GM12878 (cell line): ENCODE measurements at regions not wholly inside any gene's neighbourhood (a gene's known extent, or its start where the extent isn't known, plus 50 kb on each side); places are given as distances from the start of the nearest gene placed in this dataset.

Source experiments
- ATAC-seq: fragments of 200-7000 bp; cut with Tn5 transposase; 3 replicates; pipeline ENCODE4 v1.9.1; 2020; ENCODE audit warnings: mild to moderate bottlenecking, moderate library complexity
- BruUV-seq: library from RNA; stranded (reverse); fragments of 400-500 nt; replicated peaks from 2 replicates; lab custom pipeline; 2021; lab: Mats Ljungman, UMichigan
- CTCF ChIA-PET: fragments of 300-600 bp; sonication (Branson Sonifier 250); formaldehyde crosslinking; extraction: SDS; loops from one replicate; lab custom pipeline; 2021; ENCODE audit warnings: inconsistent platforms; lab: Yijun Ruan, JAX
- POLR2A ChIA-PET: fragments of 350-600 bp; formaldehyde crosslinking; extraction: SDS; loops from one replicate; lab custom pipeline; 2021; ENCODE audit warnings: inconsistent platforms; lab: Charles Lee
- RAD21 ChIA-PET: fragments of 300-600 bp; sonication (Branson Sonifier 250); formaldehyde crosslinking; loops from one replicate; lab custom pipeline; 2023; ENCODE audit warnings: antibody characterized with exemption; ENCODE audit not compliant: unreplicated experiment; lab: Charles Lee
- SMC1A ChIA-PET: fragments of 300-600 bp; sonication (Branson Sonifier 250); formaldehyde crosslinking; loops from one replicate; lab custom pipeline; 2023; ENCODE audit not compliant: unreplicated experiment, uncharacterized antibody; lab: Charles Lee
- DNase-seq: peaks from one replicate; pipeline ENCODE4 v3.0.0-alpha.2; 2011; ENCODE audit warnings: low read depth, low spot score
- FAIRE-seq: peaks from 3 replicates; lab custom pipeline; 2011; peaks lifted over from hg19 to GRCh38; lab: Jason Lieb, UNC
- H2AFZ ChIP-seq: 2 replicates; pipeline ENCODE4 v1.6.0; 2011; ENCODE audit warnings: low read depth, low read length, control low read depth; ENCODE audit not compliant: control insufficient read depth
- H3K27ac ChIP-seq: 2 replicates; pipeline ENCODE4 v1.5.1; 2011; ENCODE audit warnings: control low read depth; ENCODE audit not compliant: control insufficient read depth, insufficient read depth
- H3K27me3 ChIP-seq, 2 experiments: replicated peaks in 1 of 2; 2 replicates each; pipeline versions ENCODE4 v1.6.0 to v1.6.1; 2011; ENCODE audit warnings: low read length in 1 of 2; ENCODE audit not compliant: control insufficient read depth in 2 of 2, insufficient read depth in 2 of 2
- H3K36me3 ChIP-seq, 2 experiments: 2 replicates each; pipeline ENCODE4 v1.5.1; 2011; ENCODE audit warnings: low read length in 1 of 2; ENCODE audit not compliant: control insufficient read depth in 2 of 2, insufficient read depth in 2 of 2
- H3K4me1 ChIP-seq: 2 replicates; pipeline ENCODE4 v1.6.1; 2011; ENCODE audit warnings: mild to moderate bottlenecking, low read length, moderate library complexity, mixed read lengths; ENCODE audit not compliant: control insufficient read depth, insufficient read depth
- H3K4me2 ChIP-seq: 2 replicates; pipeline ENCODE4 v1.6.0; 2011; ENCODE audit warnings: control low read depth; ENCODE audit not compliant: control insufficient read depth, insufficient read depth
- H3K4me3 ChIP-seq: fragments of 200-600 bp; sonication (generic); 2 replicates; pipeline ENCODE4 v1.5.1; 2016
- H3K79me2 ChIP-seq: 2 replicates; pipeline ENCODE4 v1.6.0; 2011; ENCODE audit warnings: low read length; ENCODE audit not compliant: control insufficient read depth, insufficient read depth
- H3K9ac ChIP-seq: 2 replicates; pipeline ENCODE4 v1.8.0; 2011; ENCODE audit warnings: low read length, control low read depth, mixed read lengths; ENCODE audit not compliant: control insufficient read depth, insufficient read depth
- H3K9me3 ChIP-seq: replicated peaks from 3 replicates; pipeline ENCODE4 v1.5.1; 2011; ENCODE audit warnings: mild to moderate bottlenecking, low read length; ENCODE audit not compliant: control insufficient read depth, insufficient read depth
- H4K20me1 ChIP-seq: 2 replicates; pipeline ENCODE4 v1.6.0; 2011; ENCODE audit not compliant: control insufficient read depth, insufficient read depth
- CEBPZ ChIP-seq: fragments of 150-350 bp; IDR thresholded peaks from 2 replicates; pipeline ENCODE4 v1.6.1; 2016; ENCODE audit warnings: low read depth, low read length
- CHD2 ChIP-seq: IDR thresholded peaks from 2 replicates; pipeline ENCODE4 v1.6.1; 2011; ENCODE audit warnings: low read depth, low read length, improper control_type of control experiment, borderline replicate concordance
- CREB1 ChIP-seq: IDR thresholded peaks from 2 replicates; pipeline ENCODE4 v1.6.1; 2012; ENCODE audit warnings: low read depth, mild to moderate bottlenecking, inconsistent platforms
- DPF2 ChIP-seq: fragments of 450-650 bp; IDR thresholded peaks from 2 replicates; pipeline ENCODE4 v1.6.1; 2017; ENCODE audit warnings: mild to moderate bottlenecking
- E2F4 ChIP-seq: IDR thresholded peaks from 2 replicates; pipeline ENCODE4 v1.6.1; 2012; ENCODE audit warnings: low read depth, low read length, improper control_type of control experiment
- GABPA ChIP-seq: IDR thresholded peaks from 2 replicates; pipeline ENCODE4 v1.6.1; 2014; ENCODE audit warnings: antibody characterized with exemption, low read depth, mild to moderate bottlenecking, inconsistent platforms
- MTA2 ChIP-seq: fragments of 450-650 bp; IDR thresholded peaks from 2 replicates; pipeline ENCODE4 v1.6.1; 2016; ENCODE audit warnings: low read depth, mild to moderate bottlenecking, moderate library complexity
- RBBP5 ChIP-seq: fragments of 200-600 bp; sonication (generic); conservative IDR thresholded peaks from 2 replicates; pipeline ENCODE4 v1.6.1; 2016
- RELA ChIP-seq: fragments of 450-650 bp; IDR thresholded peaks from 2 replicates; pipeline ENCODE4 v1.8.0; 2014; ENCODE audit warnings: borderline replicate concordance; ENCODE audit not compliant: partially characterized antibody
- REST ChIP-seq: IDR thresholded peaks from 2 replicates; pipeline ENCODE4 v1.6.1; 2012; ENCODE audit warnings: mild to moderate bottlenecking, low read depth, low read length
- SIN3A ChIP-seq: IDR thresholded peaks from 2 replicates; pipeline ENCODE4 v1.6.1; 2012; ENCODE audit warnings: low read depth, low read length, improper control_type of control experiment
- SREBF1 ChIP-seq: IDR thresholded peaks from 2 replicates; pipeline ENCODE4 v1.6.1; 2012; ENCODE audit warnings: mild to moderate bottlenecking, low read length
- TCF12 ChIP-seq: IDR thresholded peaks from 2 replicates; pipeline ENCODE4 v1.6.1; 2011; ENCODE audit warnings: low read depth, mild to moderate bottlenecking, low read length
- TCF7 ChIP-seq: IDR thresholded peaks from 2 replicates; pipeline ENCODE4 v1.6.1; 2014; ENCODE audit warnings: antibody characterized with exemption, borderline replicate concordance
- WGBS: methylation state at CpG from one replicate; pipeline ENCODE4 v1.1.6; 2016; ENCODE audit warnings: low lambda C conversion rate; ENCODE audit not compliant: insufficient replicate concordance, insufficient coverage; ENCODE audit errors: missing lambda C conversion rate; 5-methylcytosine and 5-hydroxymethylcytosine counted together
- in situ Hi-C: fragments of 300-500 bp; cut with MboI; formaldehyde crosslinking; loops from 9 replicates; pipeline ENCODE4 v1.14.3; 2018; ENCODE audit warnings: mixed read lengths
- intact Hi-C: fragments of 100-400 bp; cut with micrococcal nuclease; formaldehyde crosslinking; loops from one replicate; pipeline ENCODE4 v1.14.2; 2022; ENCODE audit not compliant: unreplicated experiment

GRCh38 chr9:38295764-38296163 lies 96.7 kb upstream of the ALDH1B1 start (continued):
- TF ChIP-seq CEBPZ: no peak

GRCh38 chr9:38294220-38294960 lies 98.1 kb upstream of the ALDH1B1 start:
- ATAC-seq: no peak
- H4K20me1 ChIP-seq: no peaks in the 10 kb centered on the region
- no peaks in the 10 kb centered on the region for H3K4me1 ChIP-seq
- H3K79me2 ChIP-seq: no peaks in the 10 kb centered on the region
- ChIA-PET RAD21 (no interaction called here), SMC1A (interaction anchor here (0.9 to 1.6 kb wide), 3 partner anchors 15 to 74 kb away, joined by 3 read pairs; no protein-coding TSS in a partner anchor), CTCF (interaction anchor here (1.3 kb wide), 1 partner anchor 206 kb away, joined by 4 read pairs; no protein-coding TSS in a partner anchor), POLR2A (no interaction called here)
- no peak overlapping the region for H3K27ac ChIP-seq
- WGBS: 39% methylated on average over 8 of the region's 8 CpGs
- H3K4me2 ChIP-seq: no peak overlapping the region
- in situ Hi-C loops (no loop called here), intact Hi-C loops (no loop called here)
- no peak for FAIRE-seq
- H3K27me3 ChIP-seq: no peaks in the 10 kb centered on the region; a peak in 1 of 4 replicates
- no peak overlapping the region for H3K4me3 ChIP-seq
- H3K9me3 ChIP-seq: no peaks in the 10 kb centered on the region
- H2AFZ ChIP-seq: no peak overlapping the region
- H3K36me3 ChIP-seq: no peaks in the 10 kb centered on the region
- DNase-seq: no peak
- no TSS peak for BruUV-seq
- no peak overlapping the region for H3K9ac ChIP-seq
- TF ChIP-seq RBBP5 (no peak), MTA2 (no peak), TCF12 (no peak), REST (no peak), GABPA (no peak), RELA (no peak), CREB1 (no peak), E2F4 (no peak), DPF2 (no peak), CHD2 (no peak), SREBF1 (no peak), TCF7 (no peak), SIN3A (no peak)
